Brain microvascular endothelial cell (primary cell): ENCODE measurements at regions not wholly inside any gene's neighbourhood (a gene's known extent, or its start where the extent isn't known, plus 50 kb on each side); places are given as distances from the start of the nearest gene placed in this dataset.

Experiments
- DNase-seq: peaks from one replicate; pipeline ENCODE4 v3.0.0-alpha.2; 2020
- H3K27ac ChIP-seq: fragments of 250-450 bp; sonication (Bioruptor Pico); 2 replicates; pipeline ENCODE4 v1.5.1; 2020; ENCODE audit warnings: mild to moderate bottlenecking, moderate library complexity
- H3K27me3 ChIP-seq: fragments of 250-450 bp; sonication (Bioruptor Pico); replicated peaks from 2 replicates; pipeline ENCODE4 v1.5.1; 2020; ENCODE audit warnings: mild to moderate bottlenecking
- H3K36me3 ChIP-seq: fragments of 250-450 bp; sonication (Bioruptor Pico); replicated peaks from 2 replicates; pipeline ENCODE4 v1.5.1; 2020; ENCODE audit warnings: mild to moderate bottlenecking
- H3K4me3 ChIP-seq: 2 replicates; pipeline ENCODE4 v1.5.1; 2011; ENCODE audit warnings: low read depth, mild to moderate bottlenecking, control low read depth, low read length, moderate library complexity
- CTCF ChIP-seq: IDR thresholded peaks from 2 replicates; pipeline ENCODE4 v1.5.1; 2011; ENCODE audit warnings: low read depth, mild to moderate bottlenecking, moderate library complexity, low read length, control low read depth, inconsistent platforms; ENCODE audit errors: missing control alignments
- in situ Hi-C: cut with HindIII; loops from 2 replicates; pipeline ENCODE4 v1.10.0; 2017; ENCODE audit warnings: low sequenced_read_pairs, low pct_ligation_motif_present

GRCh38 chr4:31649878-31650277 lies 929.7 kb downstream of the PCDH7 start:
- in situ Hi-C loops, result no loop called here
- no peaks in the 10 kb centered on the region for H3K36me3 ChIP-seq
- H3K27ac ChIP-seq, result no peak overlapping the region
- no peak overlapping the region for H3K4me3 ChIP-seq
- DNase-seq, result no peak
- no peaks in the 10 kb centered on the region for H3K27me3 ChIP-seq
- no peak for TF ChIP-seq CTCF

- H3K36me3 ChIP-seq, result no peaks in the 10 kb centered on the region
- no peak overlapping the region for H3K4me3 ChIP-seq
- in situ Hi-C loops, result no loop called here
- H3K27ac ChIP-seq, result no peak overlapping the region
- TF ChIP-seq CTCF, result no peak
- DNase-seq, result no peak
- no peaks in the 10 kb centered on the region for H3K27me3 ChIP-seq
Measured at GRCh38 chr4:31651541-31651940, 931.4 kb downstream of the PCDH7 start.

DNA sequence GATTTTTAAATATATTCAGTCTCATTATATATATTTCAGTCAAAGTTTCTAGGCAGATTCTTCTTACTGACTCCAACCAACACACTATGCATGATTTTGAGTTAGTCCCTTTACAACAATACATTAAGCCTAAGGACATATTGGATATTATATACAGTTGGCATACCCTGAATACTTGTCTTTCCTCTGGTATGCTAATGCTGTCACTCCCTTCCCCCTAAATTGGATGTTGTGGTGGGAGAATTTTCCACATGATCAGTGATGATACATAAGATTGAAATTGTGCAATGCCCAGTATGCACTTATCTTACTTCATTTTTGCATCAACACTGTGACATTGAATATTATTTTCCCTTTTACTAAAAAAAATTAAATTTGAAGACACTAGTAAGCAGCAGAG lies 935.2 kb downstream of the PCDH7 start:
- in situ Hi-C loops, result no loop called here
- H3K27ac ChIP-seq, result no peak overlapping the region
- H3K27me3 ChIP-seq, result no peaks in the 10 kb centered on the region
- DNase-seq, result peak; percentile 25
- H3K4me3 ChIP-seq, result no peak overlapping the region
- H3K36me3 ChIP-seq, result no peaks in the 10 kb centered on the region
- TF ChIP-seq CTCF, result no peak

DNA sequence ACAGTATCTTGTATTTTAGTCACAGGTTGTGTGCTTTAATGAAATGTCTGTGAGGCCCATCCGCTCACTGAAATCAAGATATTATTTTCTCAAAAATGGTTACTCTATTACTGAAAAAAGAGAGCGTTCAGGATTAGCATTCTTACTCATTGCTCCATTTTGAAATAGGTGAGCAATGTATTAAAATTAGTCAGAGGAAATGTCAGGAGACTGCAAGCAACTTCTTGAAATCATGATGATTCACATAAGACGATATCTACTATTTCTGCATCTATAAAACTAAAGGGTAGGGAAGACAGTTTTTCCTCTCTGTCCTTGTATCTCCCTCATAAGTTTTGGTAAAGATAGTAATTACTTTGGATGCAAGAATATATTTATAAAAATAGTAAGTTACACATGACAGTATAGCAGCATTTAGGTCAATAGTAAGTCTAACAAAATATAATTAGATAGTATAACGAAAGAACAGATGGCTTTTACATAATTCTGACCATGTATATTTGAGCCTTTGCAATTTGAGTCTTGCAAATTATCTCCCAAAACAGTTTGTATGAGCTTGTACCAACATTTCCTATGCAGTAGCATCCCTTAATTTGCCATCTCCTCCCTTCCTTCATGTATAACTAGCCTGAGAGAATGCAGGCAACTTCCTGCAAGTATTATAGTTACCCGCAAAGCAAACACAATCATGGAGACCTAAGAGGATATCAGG lies 937.8 kb downstream of the PCDH7 start:
- Histone ChIP-seq H3K4me3 (no peak overlapping the region), H3K36me3 (no peaks in the 10 kb centered on the region), H3K27me3 (no peaks in the 10 kb centered on the region), H3K27ac (no peak overlapping the region)
- in situ Hi-C loops, result no loop called here
- DNase-seq, result no peak
- TF ChIP-seq CTCF, result no peak

DNA sequence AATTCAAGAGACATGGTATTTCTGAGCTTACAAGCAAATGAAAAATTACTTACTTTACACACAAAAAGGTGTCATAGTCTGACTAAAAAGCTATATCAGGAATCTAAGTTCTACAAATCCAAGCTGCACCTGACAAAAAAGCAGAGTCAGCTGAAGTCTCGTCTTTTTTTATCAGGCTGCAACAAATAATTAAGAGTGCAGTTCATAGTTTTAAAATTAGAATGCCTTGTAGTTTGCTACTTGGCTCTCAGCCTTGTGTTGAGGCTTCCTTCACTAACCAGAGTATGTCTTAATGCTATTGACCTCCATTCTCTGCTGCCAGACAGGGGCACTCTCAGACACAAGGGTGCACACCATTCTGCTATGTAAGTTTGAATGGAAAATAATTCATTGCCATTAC lies 940.7 kb downstream of the PCDH7 start:
- no peak for DNase-seq
- no peak overlapping the region for H3K4me3 ChIP-seq
- H3K27ac ChIP-seq, result no peak overlapping the region
- in situ Hi-C loops, result no loop called here
- H3K27me3 ChIP-seq, result no peaks in the 10 kb centered on the region
- TF ChIP-seq CTCF, result no peak
- no peaks in the 10 kb centered on the region for H3K36me3 ChIP-seq

GRCh38 chr4:31662951-31663350 lies 942.8 kb downstream of the PCDH7 start:
- Histone ChIP-seq H3K27ac (no peak overlapping the region), H3K36me3 (no peaks in the 10 kb centered on the region), H3K4me3 (no peak overlapping the region), H3K27me3 (no peaks in the 10 kb centered on the region)
- in situ Hi-C loops, result no loop called here
- DNase-seq, result no peak
- TF ChIP-seq CTCF, result no peak
